ENCODE measurements at regions not wholly inside any gene's neighbourhood (a gene's known extent, or its start where the extent isn't known, plus 50 kb on each side); places are given as distances from the start of the nearest gene placed in this dataset.
A peak's percentile ranks its signal among the peaks of the same experiment; 100 is the strongest.

DNA sequence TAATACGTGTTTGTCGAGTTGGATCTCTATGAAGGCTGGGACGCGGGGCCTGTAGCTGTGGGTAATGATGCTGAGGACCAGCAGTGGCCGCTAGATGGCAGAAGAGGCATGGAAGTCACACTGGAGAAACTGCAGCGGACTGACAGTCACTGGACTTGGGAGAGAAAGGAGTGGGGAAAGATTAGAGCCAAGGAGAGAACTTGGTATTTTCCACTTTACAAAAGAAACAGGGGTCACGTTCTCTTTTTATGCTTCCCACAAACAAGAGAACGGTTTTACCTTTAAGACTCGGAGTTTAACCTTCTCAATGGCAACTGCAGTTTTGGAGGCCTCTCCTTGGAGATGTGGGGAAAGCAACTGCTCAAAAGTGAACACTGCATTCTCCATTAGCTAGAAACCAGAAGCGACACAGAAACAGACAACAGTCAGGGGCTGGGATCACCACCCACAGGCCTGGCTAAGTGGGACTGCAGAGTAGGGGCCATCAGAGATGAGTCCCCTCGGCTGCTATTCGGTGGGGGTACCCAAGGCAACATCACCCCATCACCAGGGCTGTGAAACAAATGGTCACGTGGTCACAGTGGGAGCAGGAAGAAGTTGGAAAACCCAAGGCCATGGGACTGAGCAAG is 51.1 kb upstream of the EDEM3 start:
- no peak for TF ChIP-seq POLR2A (IDR thresholded peaks at IDR 0.05)
- TF ChIP-seq, protein P1, sequence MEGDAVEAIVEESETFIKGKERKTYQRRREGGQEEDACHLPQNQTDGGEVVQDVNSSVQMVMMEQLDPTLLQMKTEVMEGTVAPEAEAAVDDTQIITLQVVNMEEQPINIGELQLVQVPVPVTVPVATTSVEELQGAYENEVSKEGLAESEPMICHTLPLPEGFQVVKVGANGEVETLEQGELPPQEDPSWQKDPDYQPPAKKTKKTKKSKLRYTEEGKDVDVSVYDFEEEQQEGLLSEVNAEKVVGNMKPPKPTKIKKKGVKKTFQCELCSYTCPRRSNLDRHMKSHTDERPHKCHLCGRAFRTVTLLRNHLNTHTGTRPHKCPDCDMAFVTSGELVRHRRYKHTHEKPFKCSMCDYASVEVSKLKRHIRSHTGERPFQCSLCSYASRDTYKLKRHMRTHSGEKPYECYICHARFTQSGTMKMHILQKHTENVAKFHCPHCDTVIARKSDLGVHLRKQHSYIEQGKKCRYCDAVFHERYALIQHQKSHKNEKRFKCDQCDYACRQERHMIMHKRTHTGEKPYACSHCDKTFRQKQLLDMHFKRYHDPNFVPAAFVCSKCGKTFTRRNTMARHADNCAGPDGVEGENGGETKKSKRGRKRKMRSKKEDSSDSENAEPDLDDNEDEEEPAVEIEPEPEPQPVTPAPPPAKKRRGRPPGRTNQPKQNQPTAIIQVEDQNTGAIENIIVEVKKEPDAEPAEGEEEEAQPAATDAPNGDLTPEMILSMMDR (IDR thresholded peaks at IDR 0.05) = peak; percentile 88 to 97 (median 89)
